Stimulated activated CD8-positive, alpha-beta memory T cell treated with anti-CD3 and anti-CD28 coated beads, Interleukin-12 subunit alpha, Interleukin-12 subunit beta, amount 100 ng/mL, for 4 hours (primary cell): ENCODE measurements at regions not wholly inside any gene's neighbourhood (a gene's known extent, or its start where the extent isn't known, plus 50 kb on each side); places are given as distances from the start of the nearest gene placed in this dataset.
"Not testable (repeated sequence)": the region's sequence is repeated elsewhere in the genome, so short reads cannot be mapped to it uniquely, and the experiment has no call there.

Source experiments
- DNase-seq: peaks from one replicate; pipeline ENCODE4 v3.0.0-alpha.2; 2020; ENCODE audit warnings: low read depth

DNA sequence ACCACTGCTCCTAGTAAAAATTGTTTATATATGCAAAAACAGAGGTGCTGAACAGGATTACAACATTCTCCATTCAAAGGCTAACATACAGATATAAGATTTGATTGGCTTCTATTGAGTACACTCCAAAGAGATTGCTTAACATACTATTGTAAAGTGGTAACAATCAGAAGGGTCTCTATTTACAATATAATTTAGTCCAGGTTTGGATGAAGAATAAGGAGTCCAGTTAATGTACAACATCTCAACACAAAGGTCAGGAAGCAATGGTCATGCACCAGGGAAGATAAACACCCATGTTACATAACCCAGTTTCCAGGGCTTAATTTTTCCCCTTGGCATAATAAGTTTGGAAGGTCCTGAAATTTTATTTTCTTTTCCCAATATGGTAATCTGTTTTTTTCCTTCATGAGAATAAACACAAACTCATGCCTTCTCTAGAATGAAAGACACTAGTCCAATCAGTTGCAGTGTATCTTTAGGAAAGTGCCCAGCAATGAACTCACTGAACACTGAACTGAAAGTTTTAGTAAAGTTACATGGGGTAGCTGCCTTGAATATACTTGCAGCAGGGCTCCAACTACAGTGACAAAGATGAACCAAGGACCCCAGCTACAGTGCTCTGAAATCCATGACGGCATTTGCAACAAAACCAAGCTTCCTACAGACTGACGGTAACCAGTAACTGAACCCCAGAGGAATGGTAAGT is 255.3 kb upstream of the GJE1 start:
- no peak for DNase-seq

DNA sequence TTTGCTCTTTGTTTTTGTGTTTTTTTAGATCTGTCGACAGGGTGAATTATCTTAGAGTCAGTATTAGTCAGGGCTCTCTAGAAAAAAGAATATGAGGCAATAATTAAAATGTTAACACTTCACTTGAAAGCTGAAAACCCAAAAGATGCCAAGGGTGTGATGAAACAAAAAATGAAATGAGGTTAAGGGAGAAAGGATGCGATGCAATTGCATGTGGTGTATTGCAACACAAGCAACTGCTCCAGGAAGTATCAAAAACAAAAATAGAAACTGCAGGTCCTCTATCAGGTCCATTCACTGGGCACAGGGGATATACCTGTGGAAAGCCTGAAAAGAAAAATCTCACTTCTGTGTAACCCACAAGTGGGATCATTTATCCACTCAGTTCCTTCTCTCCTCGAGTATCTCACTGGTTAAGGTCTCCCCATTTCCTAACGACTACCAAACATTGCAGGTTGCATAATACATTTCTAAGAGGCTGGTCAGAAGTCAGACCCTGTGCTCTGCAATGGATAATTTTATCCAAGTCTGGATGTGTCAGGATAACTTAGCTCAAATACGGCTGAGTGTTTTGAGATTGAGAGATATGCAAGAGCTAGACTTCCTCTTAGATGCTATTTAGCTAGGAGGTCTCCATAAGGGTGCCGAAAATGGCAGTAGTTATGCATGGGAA is 257.7 kb upstream of the GJE1 start:
- DNase-seq = no peak

DNA sequence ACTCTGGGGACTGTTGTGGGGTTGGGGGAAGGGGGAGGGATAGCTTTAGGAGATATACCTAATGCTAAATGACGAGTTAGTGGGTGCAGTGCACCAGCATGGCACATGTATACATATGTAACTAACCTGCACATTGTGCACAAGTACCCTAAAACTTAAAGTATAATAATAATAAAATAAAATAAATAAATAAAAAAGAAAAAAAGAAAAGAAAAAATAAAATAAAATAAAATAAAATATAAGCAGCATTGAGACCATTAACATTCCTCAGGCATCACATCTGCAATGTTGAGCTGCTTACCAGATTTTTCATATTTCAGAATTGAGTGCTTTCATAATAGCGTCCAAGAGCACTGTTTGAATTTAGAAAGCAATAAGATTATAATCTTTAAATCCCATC is 263.2 kb upstream of the GJE1 start:
- not testable (repeated sequence) for DNase-seq

DNA sequence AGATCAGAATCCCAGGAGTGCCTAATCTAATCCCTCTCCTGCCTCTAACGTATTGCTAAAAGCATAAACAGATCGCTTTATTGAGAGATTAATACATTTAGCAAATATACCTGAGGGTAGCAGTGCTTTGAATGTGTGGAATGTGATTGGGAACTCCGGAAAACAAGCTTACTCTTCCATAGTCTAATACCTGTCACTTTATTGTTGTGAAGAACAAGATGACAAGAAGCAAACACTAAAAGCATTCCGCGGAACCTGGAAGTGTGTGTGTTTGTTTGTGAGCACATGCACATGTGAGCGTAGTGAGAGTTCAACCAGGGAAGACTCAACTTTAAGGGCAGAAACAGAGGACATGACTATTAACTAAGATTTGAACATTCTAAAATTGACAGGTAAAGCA is 265.0 kb upstream of the GJE1 start:
- no peak for DNase-seq

DNA sequence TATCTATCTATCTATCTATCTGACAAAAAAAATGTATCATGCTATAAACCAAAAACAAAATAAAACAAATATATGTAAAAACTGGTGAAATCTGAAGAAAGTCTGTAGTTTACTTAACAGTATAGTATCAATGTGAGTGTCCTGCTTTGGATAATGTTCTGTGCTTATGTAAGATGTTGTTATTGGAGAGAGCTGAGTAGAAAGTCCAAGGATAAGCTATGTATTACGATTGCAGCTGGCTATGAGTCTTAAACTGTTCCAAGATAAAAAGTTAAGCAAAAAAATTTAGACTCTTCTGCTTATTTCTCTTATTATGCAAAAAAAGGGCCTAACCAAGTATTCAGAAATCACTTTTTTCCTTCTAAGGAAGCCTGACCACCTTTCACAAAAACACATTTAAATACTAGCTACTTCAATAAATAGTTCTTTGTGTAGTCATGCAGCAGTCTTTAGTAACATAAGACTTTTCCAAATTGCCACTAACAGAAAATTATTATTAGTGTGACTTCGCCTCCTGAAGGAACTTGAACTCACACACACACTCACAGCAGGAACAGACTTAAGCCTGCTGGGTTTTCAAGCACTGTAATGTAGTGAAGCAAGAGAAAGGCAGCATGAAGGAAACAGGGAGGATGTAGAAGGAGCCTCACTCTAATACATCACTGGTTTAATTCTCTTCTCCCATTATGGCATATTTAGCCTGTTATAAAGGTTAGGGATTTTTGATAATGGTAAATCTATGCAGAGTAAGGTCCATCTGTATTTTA is 265.8 kb upstream of the GJE1 start:
- no peak for DNase-seq

DNA sequence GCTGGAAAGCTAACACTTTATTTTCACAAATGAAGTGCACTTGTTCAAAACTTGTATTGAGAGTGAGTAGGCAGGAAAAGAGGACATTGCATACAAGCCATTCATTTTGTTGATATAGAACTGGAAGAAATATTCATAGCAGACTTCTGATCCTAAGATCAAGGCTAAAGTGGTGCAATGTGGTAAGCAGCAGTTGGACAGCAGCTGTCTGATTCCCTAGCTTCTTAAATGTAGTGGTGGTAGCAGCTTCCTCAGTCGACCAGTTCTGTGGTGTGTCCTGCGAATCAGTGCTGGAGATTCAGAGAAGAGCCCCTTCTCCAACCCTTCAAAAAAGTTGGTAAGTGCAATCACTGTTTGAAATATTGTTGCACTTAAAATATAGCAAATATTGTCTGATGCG is 281.7 kb upstream of the GJE1 start:
- no peak for DNase-seq

DNA sequence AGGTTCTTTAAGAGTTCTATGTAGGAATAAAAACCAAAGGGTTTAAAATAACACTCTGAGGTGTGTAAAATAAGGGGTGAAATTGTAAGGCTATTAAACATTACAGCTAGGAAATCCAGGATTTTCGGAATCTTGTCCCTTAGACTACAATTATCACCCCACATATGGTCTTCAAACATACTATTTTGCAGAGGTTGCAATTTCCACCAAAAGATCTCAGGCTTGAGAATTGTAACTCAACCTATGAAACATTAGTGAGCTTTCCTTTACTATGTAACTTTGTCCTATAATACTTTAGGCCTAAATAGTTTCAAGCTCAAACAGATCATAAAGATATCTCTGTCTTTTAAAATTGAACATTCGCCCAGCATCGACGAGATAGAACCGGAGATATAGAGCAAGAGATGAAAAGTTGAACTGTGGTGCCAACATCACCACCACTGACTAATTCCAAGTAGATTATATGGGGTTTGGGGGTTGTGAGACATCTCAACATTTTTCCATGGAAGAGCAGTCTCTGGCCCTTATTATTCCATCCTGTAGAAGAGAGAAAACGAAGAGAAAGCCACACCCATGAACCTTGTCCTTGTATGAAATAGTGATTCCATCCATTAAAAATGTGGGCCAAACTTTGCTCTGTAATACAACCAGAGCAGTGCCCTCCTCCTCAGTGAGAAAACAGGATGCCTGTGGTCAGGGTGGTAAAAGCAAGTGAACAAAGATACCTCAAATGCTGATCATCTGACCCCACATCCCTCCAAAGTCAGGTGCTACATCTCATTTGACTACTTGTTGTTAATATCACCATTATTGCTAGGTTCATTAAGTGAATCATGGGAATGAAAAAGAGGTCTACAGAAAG is 284.5 kb upstream of the GJE1 start:
- no peak for DNase-seq

DNA sequence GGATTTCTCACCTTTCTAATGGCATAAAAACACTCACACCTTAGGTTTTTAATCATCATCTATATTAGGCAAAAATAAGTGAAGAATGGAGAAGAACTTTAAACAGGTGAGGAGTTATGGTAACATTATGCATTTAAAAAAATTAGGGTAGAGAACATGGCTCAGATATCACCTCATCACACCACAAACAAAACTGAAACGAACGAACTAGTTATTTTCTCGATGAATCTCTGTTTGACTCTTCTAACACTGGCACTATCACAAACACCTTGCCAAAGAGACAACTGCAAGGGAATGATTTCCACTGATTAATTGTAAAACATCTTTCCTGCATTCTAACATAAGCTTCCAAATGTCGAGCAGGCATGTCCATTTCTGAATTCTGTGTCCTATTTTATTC is 286.1 kb upstream of the GJE1 start:
- DNase-seq = no peak

DNA sequence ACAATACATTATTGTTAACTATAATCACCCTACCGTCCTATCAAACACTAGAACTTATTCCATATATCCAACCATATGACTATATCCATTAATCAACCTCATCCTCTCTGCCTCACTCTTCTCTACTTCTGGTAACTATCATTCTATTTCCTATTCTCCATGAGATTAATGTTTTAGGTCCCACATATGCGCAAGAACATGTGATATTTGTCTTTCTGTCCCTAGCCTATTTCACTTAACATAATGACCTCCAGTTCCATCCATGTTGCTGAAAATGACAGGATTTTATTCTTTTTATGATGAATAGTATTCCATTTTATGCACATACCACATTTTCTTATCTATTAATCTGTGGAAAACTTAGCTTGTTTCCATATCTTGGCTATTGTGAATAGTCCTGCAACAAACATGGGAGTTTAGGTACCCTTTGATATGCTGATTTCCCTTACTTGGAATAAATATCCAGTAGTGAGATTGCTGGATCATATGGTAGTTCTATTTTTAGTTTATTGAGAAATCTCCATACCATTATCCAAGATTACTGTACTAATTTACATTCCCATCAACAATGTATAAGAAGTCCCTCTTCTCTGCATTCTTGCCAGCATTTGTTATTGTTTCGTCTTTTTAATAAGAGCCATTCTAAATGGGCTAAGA is 289.4 kb upstream of the GJE1 start:
- DNase-seq = no peak

DNA sequence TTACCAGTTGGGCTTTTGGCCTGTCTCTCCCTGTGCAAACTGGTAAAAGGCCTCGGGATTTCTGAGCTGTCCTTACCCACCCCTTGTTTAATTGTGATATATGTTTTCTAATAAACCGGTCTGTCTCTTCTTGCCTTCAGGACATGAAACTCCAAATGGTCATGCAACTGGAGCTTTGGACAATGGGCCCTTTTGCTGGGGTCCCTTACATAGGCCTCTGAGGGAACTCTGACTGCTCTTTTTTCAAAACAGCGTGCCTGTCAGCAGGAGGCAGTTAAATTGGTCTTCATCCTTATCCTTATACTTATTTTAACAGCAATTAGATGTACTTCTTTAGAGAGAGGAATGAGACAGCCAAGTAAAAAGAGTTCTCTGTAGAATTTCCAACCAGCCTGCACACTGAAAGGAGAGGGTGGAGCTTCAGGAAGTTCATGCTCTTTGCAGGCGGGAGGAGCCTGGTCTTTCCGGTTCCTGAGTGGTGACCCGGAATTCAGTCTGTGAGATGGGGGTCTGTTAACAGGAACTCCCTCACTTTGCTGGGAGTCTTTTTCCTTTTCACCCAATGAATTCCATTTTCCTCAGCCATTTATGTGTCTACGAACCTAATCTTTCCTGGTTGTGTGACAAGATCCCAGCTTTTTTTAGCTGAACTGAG is 299.6 kb upstream of the GJE1 start:
- no peak for DNase-seq

DNA sequence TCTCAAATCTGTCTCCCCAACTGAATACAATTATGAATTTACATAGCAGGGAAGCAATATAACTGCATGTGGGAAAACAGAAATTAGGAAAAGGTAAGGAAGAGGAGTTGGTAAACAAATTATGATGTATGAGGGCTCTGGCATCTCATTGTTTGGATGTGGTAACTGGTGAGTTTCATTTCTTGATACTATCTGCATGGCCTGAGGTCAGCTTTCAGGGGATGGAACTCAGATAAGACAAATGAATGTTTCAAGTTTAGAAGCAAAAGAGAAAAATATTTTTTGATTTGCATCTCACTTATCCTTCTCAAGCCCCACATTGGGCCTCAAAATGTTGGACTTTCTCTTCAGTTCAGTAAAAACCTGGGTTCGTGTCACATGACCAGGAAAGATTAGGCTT is 302.2 kb upstream of the GJE1 start:
- no peak for DNase-seq

DNA sequence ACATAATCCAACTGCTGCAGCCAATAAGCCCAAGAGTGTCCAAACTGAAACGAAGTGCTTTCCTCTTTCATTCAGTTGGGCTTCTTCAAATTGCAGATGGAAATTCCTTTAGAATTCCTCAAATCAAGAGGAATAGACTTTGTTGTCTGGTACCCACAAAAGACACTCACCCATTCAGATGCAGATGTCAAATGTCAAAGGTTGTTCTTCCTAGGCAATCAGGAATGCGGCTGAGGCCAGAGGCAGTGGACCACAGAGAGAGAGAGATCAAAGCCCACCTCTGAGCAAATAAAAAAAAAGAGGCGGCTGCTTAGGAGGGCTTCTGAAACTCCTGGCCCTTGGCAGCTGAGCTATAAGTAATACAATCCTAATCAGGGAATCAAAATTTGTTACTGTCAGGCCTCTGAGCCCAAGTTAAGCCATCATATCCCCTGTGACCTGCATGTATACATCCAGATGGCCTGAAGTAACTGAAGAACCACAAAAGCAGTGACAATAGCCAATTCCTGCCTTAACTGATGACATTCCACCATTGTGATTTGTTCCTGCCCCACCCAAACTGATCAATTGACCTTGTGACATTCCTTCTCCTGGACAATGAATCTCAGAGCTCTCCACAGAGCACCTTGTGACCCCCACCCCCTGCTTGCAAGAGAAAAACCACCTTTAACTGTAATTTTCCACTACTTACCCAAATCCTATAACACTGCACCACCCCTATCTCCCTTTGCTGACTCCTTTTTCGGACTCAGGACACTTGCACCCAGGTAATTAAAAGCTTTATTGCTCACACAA is 303.0 kb upstream of the GJE1 start:
- no peak for DNase-seq

DNA sequence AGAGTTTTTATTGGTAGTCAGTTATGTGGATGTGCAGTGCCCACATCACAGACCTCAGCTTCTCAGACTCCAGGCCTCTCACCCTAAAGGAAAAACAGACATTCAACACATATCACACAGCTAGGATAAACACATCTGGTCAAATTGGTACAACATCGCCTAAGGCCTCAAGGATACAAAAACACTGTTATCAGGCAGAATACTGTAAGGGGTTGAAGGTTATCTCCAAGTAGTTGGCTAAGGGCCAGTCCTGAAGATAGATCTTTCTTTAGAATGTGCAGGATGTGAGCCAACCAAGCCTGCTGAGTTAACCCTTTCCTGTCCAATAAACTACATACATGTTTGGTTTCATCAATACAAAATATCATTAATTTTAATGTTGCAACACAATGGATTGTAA is 308.4 kb upstream of the GJE1 start:
- DNase-seq = no peak

DNA sequence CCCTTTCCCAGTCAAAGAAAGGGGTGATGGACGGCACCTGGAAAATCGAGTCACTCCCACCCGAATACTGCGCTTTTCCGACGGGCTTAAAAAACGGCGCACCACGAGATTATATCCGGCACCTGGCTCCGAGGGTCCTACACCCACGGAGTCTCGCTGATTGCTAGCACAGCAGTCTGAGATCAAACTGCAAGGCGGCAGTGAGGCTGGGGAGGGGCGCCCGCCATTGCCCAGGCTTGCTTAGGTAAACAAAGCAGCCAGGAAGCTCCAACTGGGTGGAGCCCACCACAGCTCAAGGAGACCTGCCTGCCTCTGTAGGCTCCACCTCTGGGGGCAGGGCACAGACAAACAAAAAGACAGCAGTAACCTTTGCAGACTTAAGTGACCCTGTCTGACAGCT is 317.7 kb upstream of the GJE1 start:
- DNase-seq = not testable (repeated sequence)

DNA sequence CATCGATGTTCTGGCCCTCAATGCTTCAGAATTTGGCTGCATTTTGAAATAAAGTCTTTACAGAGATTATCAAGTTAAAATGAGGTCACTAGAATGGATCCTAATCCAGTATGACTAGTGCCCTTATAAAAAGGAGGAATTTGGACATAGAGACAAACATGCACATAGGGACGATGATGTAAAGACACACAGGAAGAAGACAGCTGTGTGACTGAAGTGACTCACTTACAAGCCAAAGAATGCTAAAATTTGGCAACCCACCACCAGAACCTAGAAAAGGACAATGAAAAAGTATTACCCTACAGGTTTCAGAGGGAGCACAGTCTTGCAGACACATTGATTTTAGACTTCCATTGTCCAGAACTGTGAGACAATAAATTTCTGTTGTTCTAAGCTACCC is 322.8 kb upstream of the GJE1 start:
- no peak for DNase-seq

DNA sequence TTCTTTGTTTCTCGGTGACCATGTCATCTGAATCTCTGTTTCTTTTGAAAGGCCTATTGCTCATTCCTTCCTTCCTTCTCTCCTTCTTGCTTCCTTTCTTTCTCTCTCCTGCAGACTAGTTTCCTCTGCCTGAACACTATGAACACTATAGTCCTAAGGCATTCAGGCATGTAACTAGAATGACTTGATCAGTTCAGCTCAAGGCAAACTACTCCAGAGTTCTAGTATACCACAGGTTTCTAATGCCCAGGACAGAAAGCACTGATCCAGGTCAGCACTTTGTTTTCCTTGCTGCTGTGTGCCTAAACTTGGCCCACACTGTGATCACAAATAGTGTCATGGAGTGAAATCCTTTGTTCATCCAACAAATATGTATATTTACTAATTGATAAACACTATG is 324.1 kb upstream of the GJE1 start:
- no peak for DNase-seq

DNA sequence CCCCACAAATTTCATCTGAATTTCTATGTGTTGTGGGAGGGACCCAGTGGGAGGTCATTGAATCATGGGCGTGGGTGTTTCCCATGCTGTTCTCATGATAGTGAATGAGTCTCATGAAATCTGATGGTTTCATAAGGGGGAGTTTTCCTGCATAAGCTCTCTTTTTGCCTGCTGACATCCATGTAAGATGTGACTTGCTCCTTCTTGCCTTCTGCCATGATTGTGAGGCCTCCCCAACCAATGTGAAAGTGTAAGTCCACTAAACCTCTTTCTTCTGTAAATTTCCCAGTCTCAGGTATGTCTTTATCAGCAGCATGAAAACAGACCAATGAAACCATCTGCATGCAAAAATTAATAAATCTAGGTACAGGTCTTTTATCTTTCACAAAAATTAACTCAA is 331.8 kb upstream of the GJE1 start:
- not testable (repeated sequence) for DNase-seq

DNA sequence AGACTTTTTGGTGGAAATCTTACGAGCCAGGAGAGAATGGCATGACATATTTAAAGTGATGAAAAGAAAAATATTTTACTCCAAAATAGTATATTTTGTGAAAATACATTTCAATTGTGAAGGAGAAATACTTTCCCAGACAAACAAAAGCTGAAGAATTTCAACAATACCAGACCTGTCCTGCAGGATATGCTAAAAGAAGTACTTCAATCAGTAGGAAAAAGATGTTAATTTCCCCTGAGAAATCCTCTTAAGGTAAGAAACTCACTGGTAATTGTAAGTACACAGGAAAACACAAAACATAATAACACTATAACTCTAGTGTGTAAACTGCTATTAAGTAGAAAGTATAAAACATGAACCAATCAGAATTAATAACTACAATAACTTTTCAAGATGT is 341.8 kb upstream of the GJE1 start:
- no peak for DNase-seq

DNA sequence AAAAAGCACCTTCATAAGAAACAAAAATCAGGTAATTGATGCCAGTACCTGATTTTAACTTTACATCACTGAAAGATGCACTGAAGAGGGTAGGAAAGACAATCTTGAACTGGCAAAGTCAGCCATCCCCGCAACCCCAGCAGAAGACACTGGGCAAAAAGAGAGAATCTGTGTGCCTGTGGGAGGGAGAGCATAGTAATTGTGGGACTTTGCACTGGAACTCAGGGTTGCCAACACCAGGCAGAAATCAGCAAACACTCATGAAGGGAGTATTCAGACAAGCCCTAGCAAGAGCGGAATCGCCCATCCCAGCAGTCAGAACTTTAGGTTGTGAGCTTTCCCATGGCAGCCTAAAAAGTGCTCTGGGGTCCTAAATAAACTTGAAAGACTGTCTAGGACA is 344.6 kb upstream of the GJE1 start:
- no peak for DNase-seq

DNA sequence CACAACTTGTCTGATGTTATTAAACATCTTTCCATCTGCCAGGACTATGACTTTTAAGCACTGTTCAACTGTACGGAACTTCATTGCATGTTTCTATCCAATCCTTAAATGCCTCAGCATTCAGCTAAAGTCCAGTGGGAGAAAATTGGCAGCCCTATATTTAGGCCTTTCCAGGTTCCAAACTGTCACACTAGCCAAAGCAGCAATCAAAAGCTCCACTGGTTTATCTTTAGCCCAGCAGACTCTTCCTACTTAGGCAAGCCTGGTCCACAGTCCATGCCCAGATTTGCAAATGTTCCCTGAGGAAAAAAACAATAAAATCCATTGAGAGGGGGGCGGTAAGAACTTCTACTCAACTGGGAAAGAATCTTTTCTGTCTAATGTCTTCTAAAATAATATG is 349.1 kb upstream of the GJE1 start:
- DNase-seq = no peak

DNA sequence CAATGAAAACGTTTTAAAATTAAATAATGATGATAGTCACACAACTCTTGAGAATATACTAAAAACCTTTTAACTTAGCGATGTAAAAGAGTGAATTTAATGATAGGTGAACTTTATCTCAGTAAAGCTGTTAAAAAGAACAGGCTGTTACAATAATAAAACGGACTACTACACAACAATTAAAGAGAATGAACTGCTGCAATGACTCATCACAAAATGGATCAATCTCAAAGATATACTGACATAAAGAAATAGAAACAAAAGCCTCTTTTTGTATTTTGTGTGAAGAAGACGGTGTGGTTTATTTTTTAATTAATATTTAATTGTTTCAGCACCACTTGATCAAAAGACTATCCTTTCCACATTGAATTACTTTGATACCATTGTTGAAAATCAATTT is 352.4 kb upstream of the GJE1 start:
- no peak for DNase-seq
